ENCODE measurements at regions not wholly inside any gene's neighbourhood (a gene's known extent, or its start where the extent isn't known, plus 50 kb on each side); places are given as distances from the start of the nearest gene placed in this dataset.

- Histone ChIP-seq H3K9me3 (ENCODE audit: control insufficient read depth in 4 of 4, insufficient read depth in 3 of 4, low read length in 3 of 4) (no peaks in the 10 kb centered on the region), H3K4me1 (ENCODE audit: control insufficient read depth in 5 of 5, insufficient read depth in 5 of 5, low read length in 5 of 5) (no peaks in the 10 kb centered on the region), H3K27me3 (ENCODE audit: control insufficient read depth in 3 of 3, insufficient read depth in 3 of 3, low read length in 2 of 3) (peaks cover 0 to 11% (median 5%) of the 10 kb centered on the region in 3 donors), H3K27ac (ENCODE audit: low read depth in 1 of 2, low read length in 1 of 2) (no peak overlapping the region), H3K36me3 (ENCODE audit: control insufficient read depth in 4 of 4, insufficient read depth in 4 of 4, low read length in 4 of 4) (no peaks in the 10 kb centered on the region), H3K4me3 (no peak overlapping the region), H3K9ac (ENCODE audit: insufficient read depth in 1 of 2, low read length in 2 of 2) (no peak overlapping the region)
- ATAC-seq (ENCODE audit: insufficient read depth, low FRiP score), result no peak
- no peak for TF ChIP-seq CTCF (IDR thresholded peaks at IDR 0.05; ENCODE audit: control extremely low read depth, extremely low read depth)
- WGBS, 2 donors, result 92 to 93% methylated on average over 3 of the region's 3 CpGs
- no peak for DNase-seq
These were observed 383.0 kb downstream of the SETD4 start for GRCh38 chr21:35677298-35677841.

GRCh38 chr21:35674895-35675470 lies 385.3 kb downstream of the SETD4 start:
- ATAC-seq (ENCODE audit: insufficient read depth, low FRiP score), result no peak
- H3K9me3 ChIP-seq (ENCODE audit: control insufficient read depth in 4 of 4, insufficient read depth in 3 of 4, low read length in 3 of 4), result no peaks in the 10 kb centered on the region

GRCh38 chr21:35674091-35674671 lies 386.1 kb downstream of the SETD4 start:
- Histone ChIP-seq H3K9me3 (ENCODE audit: control insufficient read depth in 4 of 4, insufficient read depth in 3 of 4, low read length in 3 of 4) (no peaks in the 10 kb centered on the region), H3K4me1 (ENCODE audit: control insufficient read depth in 5 of 5, insufficient read depth in 5 of 5, low read length in 5 of 5) (no peaks in the 10 kb centered on the region), H3K36me3 (ENCODE audit: control insufficient read depth in 4 of 4, insufficient read depth in 4 of 4, low read length in 4 of 4) (no peaks in the 10 kb centered on the region), H3K27me3 (ENCODE audit: control insufficient read depth in 3 of 3, insufficient read depth in 3 of 3, low read length in 2 of 3) (peaks cover 0 to 13% (median 5%) of the 10 kb centered on the region in 3 donors), H3K9ac (ENCODE audit: insufficient read depth in 1 of 2, low read length in 2 of 2) (no peak overlapping the region), H3K4me3 (no peak overlapping the region), H3K27ac (ENCODE audit: low read depth in 1 of 2, low read length in 1 of 2) (no peak overlapping the region)
- no peak for ATAC-seq (ENCODE audit: insufficient read depth, low FRiP score)
- WGBS, 2 donors, result 78 to 80% methylated on average over 13 of the region's 13 CpGs
- peak; percentile 23 to 91 (median 78) for DNase-seq
- TF ChIP-seq CTCF (IDR thresholded peaks at IDR 0.05; ENCODE audit: control extremely low read depth, extremely low read depth), result no peak

More at GRCh38 chr21:35674895-35675470, 385.3 kb downstream of the SETD4 start:
- no peaks in the 10 kb centered on the region for H3K36me3 ChIP-seq (ENCODE audit: control insufficient read depth in 4 of 4, insufficient read depth in 4 of 4, low read length in 4 of 4)
- no peak for DNase-seq
- no peak overlapping the region for H3K4me3 ChIP-seq
- no peak overlapping the region for H3K9ac ChIP-seq (ENCODE audit: insufficient read depth in 1 of 2, low read length in 2 of 2)
- WGBS, 2 donors, result 69 to 79% methylated on average over 7 of the region's 7 CpGs
- H3K27ac ChIP-seq (ENCODE audit: low read depth in 1 of 2, low read length in 1 of 2), result no peak overlapping the region
- H3K27me3 ChIP-seq (ENCODE audit: control insufficient read depth in 3 of 3, insufficient read depth in 3 of 3, low read length in 2 of 3), result peaks cover 0 to 15% (median 5%) of the 10 kb centered on the region in 3 donors
- H3K4me1 ChIP-seq (ENCODE audit: control insufficient read depth in 5 of 5, insufficient read depth in 5 of 5, low read length in 5 of 5), result no peaks in the 10 kb centered on the region
- no peak for TF ChIP-seq CTCF (IDR thresholded peaks at IDR 0.05; ENCODE audit: control extremely low read depth, extremely low read depth)
